GM12878 (cell line): ENCODE measurements at regions not wholly inside any gene's neighbourhood (a gene's known extent, or its start where the extent isn't known, plus 50 kb on each side); places are given as distances from the start of the nearest gene placed in this dataset.

Source experiments
- ATAC-seq: fragments of 200-7000 bp; cut with Tn5 transposase; 3 replicates; pipeline ENCODE4 v1.9.1; 2020; ENCODE audit warnings: mild to moderate bottlenecking, moderate library complexity
- BruUV-seq: library from RNA; stranded (reverse); fragments of 400-500 nt; replicated peaks from 2 replicates; lab custom pipeline; 2021; lab: Mats Ljungman, UMichigan
- CTCF ChIA-PET: fragments of 300-600 bp; sonication (Branson Sonifier 250); formaldehyde crosslinking; extraction: SDS; loops from one replicate; lab custom pipeline; 2021; ENCODE audit warnings: inconsistent platforms; lab: Yijun Ruan, JAX
- POLR2A ChIA-PET: fragments of 350-600 bp; formaldehyde crosslinking; extraction: SDS; loops from one replicate; lab custom pipeline; 2021; ENCODE audit warnings: inconsistent platforms; lab: Charles Lee
- RAD21 ChIA-PET: fragments of 300-600 bp; sonication (Branson Sonifier 250); formaldehyde crosslinking; loops from one replicate; lab custom pipeline; 2023; ENCODE audit warnings: antibody characterized with exemption; ENCODE audit not compliant: unreplicated experiment; lab: Charles Lee
- SMC1A ChIA-PET: fragments of 300-600 bp; sonication (Branson Sonifier 250); formaldehyde crosslinking; loops from one replicate; lab custom pipeline; 2023; ENCODE audit not compliant: unreplicated experiment, uncharacterized antibody; lab: Charles Lee
- DNase-seq: peaks from one replicate; pipeline ENCODE4 v3.0.0-alpha.2; 2011; ENCODE audit warnings: low read depth, low spot score
- FAIRE-seq: peaks from 3 replicates; lab custom pipeline; 2011; peaks lifted over from hg19 to GRCh38; lab: Jason Lieb, UNC
- H2AFZ ChIP-seq: 2 replicates; pipeline ENCODE4 v1.6.0; 2011; ENCODE audit warnings: low read depth, low read length, control low read depth; ENCODE audit not compliant: control insufficient read depth
- H3K27ac ChIP-seq: 2 replicates; pipeline ENCODE4 v1.5.1; 2011; ENCODE audit warnings: control low read depth; ENCODE audit not compliant: control insufficient read depth, insufficient read depth
- H3K27me3 ChIP-seq, 2 experiments: replicated peaks in 1 of 2; 2 replicates each; pipeline versions ENCODE4 v1.6.0 to v1.6.1; 2011; ENCODE audit warnings: low read length in 1 of 2; ENCODE audit not compliant: control insufficient read depth in 2 of 2, insufficient read depth in 2 of 2
- H3K36me3 ChIP-seq, 2 experiments: 2 replicates each; pipeline ENCODE4 v1.5.1; 2011; ENCODE audit warnings: low read length in 1 of 2; ENCODE audit not compliant: control insufficient read depth in 2 of 2, insufficient read depth in 2 of 2
- H3K4me1 ChIP-seq: 2 replicates; pipeline ENCODE4 v1.6.1; 2011; ENCODE audit warnings: mild to moderate bottlenecking, low read length, moderate library complexity, mixed read lengths; ENCODE audit not compliant: control insufficient read depth, insufficient read depth
- H3K4me2 ChIP-seq: 2 replicates; pipeline ENCODE4 v1.6.0; 2011; ENCODE audit warnings: control low read depth; ENCODE audit not compliant: control insufficient read depth, insufficient read depth
- H3K4me3 ChIP-seq: fragments of 200-600 bp; sonication (generic); 2 replicates; pipeline ENCODE4 v1.5.1; 2016
- H3K79me2 ChIP-seq: 2 replicates; pipeline ENCODE4 v1.6.0; 2011; ENCODE audit warnings: low read length; ENCODE audit not compliant: control insufficient read depth, insufficient read depth
- H3K9ac ChIP-seq: 2 replicates; pipeline ENCODE4 v1.8.0; 2011; ENCODE audit warnings: low read length, control low read depth, mixed read lengths; ENCODE audit not compliant: control insufficient read depth, insufficient read depth
- H3K9me3 ChIP-seq: replicated peaks from 3 replicates; pipeline ENCODE4 v1.5.1; 2011; ENCODE audit warnings: mild to moderate bottlenecking, low read length; ENCODE audit not compliant: control insufficient read depth, insufficient read depth
- H4K20me1 ChIP-seq: 2 replicates; pipeline ENCODE4 v1.6.0; 2011; ENCODE audit not compliant: control insufficient read depth, insufficient read depth
- BHLHE40 ChIP-seq, 2 experiments: fragments of 450-650 bp in 1 of 2; IDR thresholded peaks; 2 replicates each; pipeline ENCODE4 v1.6.1; 2011 to 2017; ENCODE audit warnings: low read depth in 2 of 2, borderline replicate concordance in 1 of 2, improper control_type of control experiment in 1 of 2, low read length in 1 of 2, mild to moderate bottlenecking in 1 of 2
- DPF2 ChIP-seq: fragments of 450-650 bp; IDR thresholded peaks from 2 replicates; pipeline ENCODE4 v1.6.1; 2017; ENCODE audit warnings: mild to moderate bottlenecking
- FOXK2 ChIP-seq: fragments of 450-650 bp; IDR thresholded peaks from 2 replicates; pipeline ENCODE4 v1.6.1; 2017; ENCODE audit warnings: mild to moderate bottlenecking, moderate library complexity
- POLR2A ChIP-seq: IDR thresholded peaks from 2 replicates; pipeline ENCODE4 v1.6.1; 2011; ENCODE audit warnings: low read depth, mild to moderate bottlenecking, low read length
- POLR2AphosphoS5 ChIP-seq: IDR thresholded peaks from 2 replicates; pipeline ENCODE4 v1.6.1; 2011; ENCODE audit warnings: mild to moderate bottlenecking, low read length, inconsistent platforms
- RAD51 ChIP-seq: fragments of 450-650 bp; IDR thresholded peaks from 2 replicates; pipeline ENCODE4 v1.6.1; 2016; ENCODE audit warnings: moderate library complexity, mild to moderate bottlenecking, inconsistent platforms
- WGBS: methylation state at CpG from one replicate; pipeline ENCODE4 v1.1.6; 2016; ENCODE audit warnings: low lambda C conversion rate; ENCODE audit not compliant: insufficient replicate concordance, insufficient coverage; ENCODE audit errors: missing lambda C conversion rate; 5-methylcytosine and 5-hydroxymethylcytosine counted together
- in situ Hi-C: fragments of 300-500 bp; cut with MboI; formaldehyde crosslinking; loops from 9 replicates; pipeline ENCODE4 v1.14.3; 2018; ENCODE audit warnings: mixed read lengths
- intact Hi-C: fragments of 100-400 bp; cut with micrococcal nuclease; formaldehyde crosslinking; loops from one replicate; pipeline ENCODE4 v1.14.2; 2022; ENCODE audit not compliant: unreplicated experiment
- TF ChIP-seq, protein P1 (sequence below): IDR thresholded peaks from 2 replicates; pipeline ENCODE4 v1.6.1; 2012; ENCODE audit warnings: improper control_type of control experiment, low read depth, low read length; ENCODE audit not compliant: insufficient replicate concordance
- TF ChIP-seq, protein P2 (sequence below): IDR thresholded peaks from 2 replicates; pipeline ENCODE4 v1.6.1; 2012; ENCODE audit warnings: low read depth, low read length, improper control_type of control experiment

DNA sequence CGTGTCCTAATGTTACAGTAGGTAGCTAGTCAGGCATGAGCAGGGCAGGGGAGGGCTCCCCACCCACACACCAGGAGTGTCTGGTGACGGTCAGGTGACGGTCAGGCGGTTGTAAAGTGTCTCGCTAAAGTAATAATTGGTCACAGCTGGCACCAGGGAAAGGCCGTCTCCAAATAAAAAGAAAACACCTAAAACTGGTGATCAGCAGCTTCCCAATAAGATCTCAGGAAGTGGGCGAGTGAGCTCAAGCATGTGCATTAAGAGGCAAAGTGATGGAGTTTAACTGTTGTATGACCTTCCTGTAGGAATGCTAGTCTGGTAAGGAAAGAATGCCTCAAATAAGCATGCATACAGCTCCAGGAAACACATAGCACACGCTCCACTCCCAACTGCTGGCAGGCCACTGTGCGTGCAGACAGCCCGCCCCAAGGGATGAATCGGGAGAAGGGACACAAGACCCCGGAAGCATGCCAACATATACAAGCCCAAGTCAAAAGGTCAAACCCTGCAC, 177.1 kb downstream of the RNF144A start:
- H3K9me3 ChIP-seq, result no peaks in the 10 kb centered on the region; the same call in 2 of the 3 replicates
- no peak overlapping the region for H3K27ac ChIP-seq
- no peak overlapping the region for H3K4me3 ChIP-seq
- in situ Hi-C loops, result loop anchor here (10.0 kb wide), 1 partner anchor 1591 kb away; the partner anchor contains the start of gene ID2
- H3K36me3 ChIP-seq, result no peaks in the 10 kb centered on the region
- no peak overlapping the region for H3K4me2 ChIP-seq
- no peaks in the 10 kb centered on the region for H3K79me2 ChIP-seq
- intact Hi-C loops, result loop anchor here (10.0 kb wide), 1 partner anchor 581 kb away; no protein-coding TSS in a partner anchor
- FAIRE-seq, result no peak
- ChIA-PET SMC1A (interaction anchor here (0.6 to 1.0 kb wide), 3 partner anchors 11 to 198 kb away, joined by 3 to 4 read pairs (median 3); no protein-coding TSS in a partner anchor), POLR2A (no interaction called here), CTCF (interaction anchor here (0.8 to 5.9 kb wide), 4 partner anchors 10 to 268 kb away, joined by 3 to 100 read pairs (median 4); no protein-coding TSS in a partner anchor), RAD21 (interaction anchor here (1.2 kb wide), 1 partner anchor 197 kb away, joined by 4 read pairs; no protein-coding TSS in a partner anchor)
- no peak for TF ChIP-seq RAD51
- peak in 1 of 2 experiments; percentile 39; a peak in 2 of 4 replicates for TF ChIP-seq BHLHE40 (IDR thresholded peaks at IDR 0.05; ENCODE audit: borderline replicate concordance in 1 of 2, low read depth in 2 of 2, low read length in 1 of 2)
- no peak for ATAC-seq
- H3K27me3 ChIP-seq, result no peaks in the 10 kb centered on the region
- H3K4me1 ChIP-seq, result peaks cover 4% of the 10 kb centered on the region; the same call in 1 of the 2 replicates
- DNase-seq, result no peak
- H2AFZ ChIP-seq, result no peak overlapping the region
- H3K9ac ChIP-seq, result no peak overlapping the region
- WGBS, result 37% methylated on average over 12 of the region's 12 CpGs
- H4K20me1 ChIP-seq, result no peaks in the 10 kb centered on the region
- BruUV-seq, result no TSS peak

DNA sequence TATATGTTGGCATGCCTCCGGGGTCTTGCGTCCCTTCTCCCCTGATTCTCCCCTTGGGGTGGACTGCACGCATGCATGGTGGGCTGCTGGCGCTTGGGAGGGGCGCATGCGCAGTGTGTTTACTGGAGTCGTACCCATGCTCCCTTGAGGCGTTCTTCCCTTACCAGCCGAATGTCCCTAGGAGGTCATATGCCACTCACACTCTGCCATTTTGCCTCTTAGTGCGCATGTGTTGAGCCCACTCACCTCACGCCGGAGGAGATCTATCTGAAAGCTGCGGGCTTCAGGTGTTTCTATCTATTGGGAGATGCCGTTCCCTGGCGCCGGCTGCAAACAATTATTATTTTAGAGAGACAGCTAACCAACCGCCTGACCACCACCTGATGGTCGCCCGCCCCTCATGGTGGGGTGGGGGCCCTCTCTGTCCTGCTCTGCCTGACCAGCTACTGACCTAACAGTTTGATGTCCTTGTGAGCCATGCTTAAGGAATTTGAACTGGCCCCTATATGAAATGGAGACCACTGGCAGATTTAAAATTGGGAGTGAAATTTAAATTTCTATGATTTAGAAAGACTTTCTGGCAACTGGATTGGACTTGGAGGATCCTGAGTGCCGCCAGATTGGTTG, 179.6 kb downstream of the RNF144A start:
- Histone ChIP-seq H3K9me3 (no peaks in the 10 kb centered on the region; the same call in 2 of the 3 replicates), H3K79me2 (no peaks in the 10 kb centered on the region), H3K4me2 (no peak overlapping the region), H2AFZ (no peak overlapping the region), H3K27me3 (no peaks in the 10 kb centered on the region), H4K20me1 (no peaks in the 10 kb centered on the region), H3K36me3 (no peaks in the 10 kb centered on the region), H3K4me1 (peaks cover 4% of the 10 kb centered on the region; the same call in 1 of the 2 replicates), H3K9ac (no peak overlapping the region), H3K4me3 (no peak overlapping the region), H3K27ac (no peak overlapping the region)
- ChIA-PET POLR2A (no interaction called here), CTCF (interaction anchor here (0.6 to 5.9 kb wide), 29 partner anchors 10 to 1982 kb away, joined by 3 to 100 read pairs (median 4); no protein-coding TSS in a partner anchor), SMC1A (interaction anchor here (0.9 to 2.0 kb wide), 15 partner anchors 12 to 1665 kb away, joined by 3 to 10 read pairs (median 4); no protein-coding TSS in a partner anchor), RAD21 (interaction anchor here (0.7 to 1.8 kb wide), 10 partner anchors 12 to 1666 kb away, joined by 3 to 11 read pairs (median 5); no protein-coding TSS in a partner anchor)
- FAIRE-seq (no peak), ATAC-seq (no peak; the same call in 2 of the 3 replicates), DNase-seq (no peak)
- intact Hi-C loops, result loop anchor here (1.0 to 10.0 kb wide), 6 partner anchors 60 to 1665 kb away; partner anchors contain the start of gene ID2
- in situ Hi-C loops, result loop anchor here (10.0 kb wide), 1 partner anchor 1588 kb away; the partner anchor contains the start of gene ID2
- 56% methylated on average over 20 of the region's 20 CpGs for WGBS
- no TSS peak for BruUV-seq
- no peak for TF ChIP-seq DPF2
- TF ChIP-seq POLR2AphosphoS5, result no peak
- no peak for TF ChIP-seq POLR2A
- TF ChIP-seq, protein P1, sequence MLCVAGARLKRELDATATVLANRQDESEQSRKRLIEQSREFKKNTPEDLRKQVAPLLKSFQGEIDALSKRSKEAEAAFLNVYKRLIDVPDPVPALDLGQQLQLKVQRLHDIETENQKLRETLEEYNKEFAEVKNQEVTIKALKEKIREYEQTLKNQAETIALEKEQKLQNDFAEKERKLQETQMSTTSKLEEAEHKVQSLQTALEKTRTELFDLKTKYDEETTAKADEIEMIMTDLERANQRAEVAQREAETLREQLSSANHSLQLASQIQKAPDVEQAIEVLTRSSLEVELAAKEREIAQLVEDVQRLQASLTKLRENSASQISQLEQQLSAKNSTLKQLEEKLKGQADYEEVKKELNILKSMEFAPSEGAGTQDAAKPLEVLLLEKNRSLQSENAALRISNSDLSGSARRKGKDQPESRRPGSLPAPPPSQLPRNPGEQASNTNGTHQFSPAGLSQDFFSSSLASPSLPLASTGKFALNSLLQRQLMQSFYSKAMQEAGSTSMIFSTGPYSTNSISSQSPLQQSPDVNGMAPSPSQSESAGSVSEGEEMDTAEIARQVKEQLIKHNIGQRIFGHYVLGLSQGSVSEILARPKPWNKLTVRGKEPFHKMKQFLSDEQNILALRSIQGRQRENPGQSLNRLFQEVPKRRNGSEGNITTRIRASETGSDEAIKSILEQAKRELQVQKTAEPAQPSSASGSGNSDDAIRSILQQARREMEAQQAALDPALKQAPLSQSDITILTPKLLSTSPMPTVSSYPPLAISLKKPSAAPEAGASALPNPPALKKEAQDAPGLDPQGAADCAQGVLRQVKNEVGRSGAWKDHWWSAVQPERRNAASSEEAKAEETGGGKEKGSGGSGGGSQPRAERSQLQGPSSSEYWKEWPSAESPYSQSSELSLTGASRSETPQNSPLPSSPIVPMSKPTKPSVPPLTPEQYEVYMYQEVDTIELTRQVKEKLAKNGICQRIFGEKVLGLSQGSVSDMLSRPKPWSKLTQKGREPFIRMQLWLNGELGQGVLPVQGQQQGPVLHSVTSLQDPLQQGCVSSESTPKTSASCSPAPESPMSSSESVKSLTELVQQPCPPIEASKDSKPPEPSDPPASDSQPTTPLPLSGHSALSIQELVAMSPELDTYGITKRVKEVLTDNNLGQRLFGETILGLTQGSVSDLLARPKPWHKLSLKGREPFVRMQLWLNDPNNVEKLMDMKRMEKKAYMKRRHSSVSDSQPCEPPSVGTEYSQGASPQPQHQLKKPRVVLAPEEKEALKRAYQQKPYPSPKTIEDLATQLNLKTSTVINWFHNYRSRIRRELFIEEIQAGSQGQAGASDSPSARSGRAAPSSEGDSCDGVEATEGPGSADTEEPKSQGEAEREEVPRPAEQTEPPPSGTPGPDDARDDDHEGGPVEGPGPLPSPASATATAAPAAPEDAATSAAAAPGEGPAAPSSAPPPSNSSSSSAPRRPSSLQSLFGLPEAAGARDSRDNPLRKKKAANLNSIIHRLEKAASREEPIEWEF, result no peak
- no peak for TF ChIP-seq FOXK2
- TF ChIP-seq, protein P2, sequence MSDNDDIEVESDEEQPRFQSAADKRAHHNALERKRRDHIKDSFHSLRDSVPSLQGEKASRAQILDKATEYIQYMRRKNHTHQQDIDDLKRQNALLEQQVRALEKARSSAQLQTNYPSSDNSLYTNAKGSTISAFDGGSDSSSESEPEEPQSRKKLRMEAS, result no peak
